ENCODE measurements at regions not wholly inside any gene's neighbourhood (a gene's known extent, or its start where the extent isn't known, plus 50 kb on each side); places are given as distances from the start of the nearest gene placed in this dataset.

DNA sequence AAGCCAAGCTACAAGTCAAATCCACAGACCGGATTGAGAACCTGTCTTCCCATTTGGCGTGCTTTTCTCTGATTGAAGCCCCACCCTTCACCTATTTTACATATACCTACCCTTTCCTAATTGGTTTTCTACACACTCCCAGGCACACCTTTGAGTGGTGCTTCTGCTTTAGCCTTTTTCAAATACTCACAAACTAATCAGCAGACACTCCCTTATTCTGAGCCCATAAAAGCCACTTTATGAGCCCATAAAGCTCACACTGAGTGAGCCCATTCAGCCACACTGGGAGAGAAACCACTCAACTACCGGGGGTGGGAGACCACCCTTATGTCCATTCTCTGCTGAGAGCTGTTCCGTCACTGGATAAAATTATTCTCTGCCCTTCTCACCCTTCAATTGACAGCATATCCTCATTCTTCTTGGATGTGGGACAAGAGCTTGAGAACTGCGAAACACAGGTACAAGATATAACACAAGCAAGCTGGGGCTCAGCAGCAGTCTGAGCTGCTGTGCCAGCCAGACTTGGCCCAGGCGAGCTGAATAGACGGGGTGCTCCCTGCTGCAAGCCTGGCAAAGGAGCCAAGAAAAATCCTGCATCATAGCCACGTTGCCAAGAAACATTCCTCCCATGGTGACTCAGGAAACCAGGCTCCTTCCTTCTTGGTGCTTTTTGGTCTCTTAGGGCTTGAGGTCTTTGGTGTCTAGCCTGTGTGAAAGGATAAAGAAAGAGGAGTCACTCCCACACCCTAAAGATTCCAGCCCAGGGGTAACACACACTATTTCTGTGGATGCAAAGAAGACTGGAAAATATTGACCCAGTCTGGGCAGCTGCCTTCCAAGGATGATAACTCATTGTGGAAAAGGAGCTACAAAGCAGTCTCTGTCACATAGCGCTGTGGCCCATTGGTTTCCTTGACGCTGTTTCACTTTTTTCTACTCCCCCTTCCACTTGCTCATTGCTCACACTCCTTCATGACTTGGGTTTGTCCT is 609.7 kb downstream of the MCTP2 start:
- TF ChIP-seq, protein P1, sequence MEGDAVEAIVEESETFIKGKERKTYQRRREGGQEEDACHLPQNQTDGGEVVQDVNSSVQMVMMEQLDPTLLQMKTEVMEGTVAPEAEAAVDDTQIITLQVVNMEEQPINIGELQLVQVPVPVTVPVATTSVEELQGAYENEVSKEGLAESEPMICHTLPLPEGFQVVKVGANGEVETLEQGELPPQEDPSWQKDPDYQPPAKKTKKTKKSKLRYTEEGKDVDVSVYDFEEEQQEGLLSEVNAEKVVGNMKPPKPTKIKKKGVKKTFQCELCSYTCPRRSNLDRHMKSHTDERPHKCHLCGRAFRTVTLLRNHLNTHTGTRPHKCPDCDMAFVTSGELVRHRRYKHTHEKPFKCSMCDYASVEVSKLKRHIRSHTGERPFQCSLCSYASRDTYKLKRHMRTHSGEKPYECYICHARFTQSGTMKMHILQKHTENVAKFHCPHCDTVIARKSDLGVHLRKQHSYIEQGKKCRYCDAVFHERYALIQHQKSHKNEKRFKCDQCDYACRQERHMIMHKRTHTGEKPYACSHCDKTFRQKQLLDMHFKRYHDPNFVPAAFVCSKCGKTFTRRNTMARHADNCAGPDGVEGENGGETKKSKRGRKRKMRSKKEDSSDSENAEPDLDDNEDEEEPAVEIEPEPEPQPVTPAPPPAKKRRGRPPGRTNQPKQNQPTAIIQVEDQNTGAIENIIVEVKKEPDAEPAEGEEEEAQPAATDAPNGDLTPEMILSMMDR (optimal IDR thresholded peaks at IDR 0.05 in 1 of 3, IDR thresholded peaks at IDR 0.05 in 1 of 3, conservative IDR thresholded peaks at IDR 0.05 in 1 of 3; ENCODE audit: extremely low read depth in 1 of 3, insufficient read depth in 2 of 3, low read length in 3 of 3): no peak
- no peak for TF ChIP-seq EZH2 (IDR thresholded peaks at IDR 0.05; ENCODE audit: low read length)

All from keratinocyte (primary cell).